Esophagus squamous epithelium (tissue), 4 donors: ENCODE measurements at regions not wholly inside any gene's neighbourhood (a gene's known extent, or its start where the extent isn't known, plus 50 kb on each side); places are given as distances from the start of the nearest gene placed in this dataset.

ENCODE experiments used
- CTCF ChIP-seq, 6 experiments: fragments of 450-650 bp in 4 of 6; fragments of 200-600 bp in 2 of 6; sonication (generic) in 2 of 6; IDR thresholded peaks; one replicate each; pipeline ENCODE4 v1.5.1; 2016 to 2019; ENCODE audit warnings: antibody characterized with exemption in 6 of 6, mild to moderate bottlenecking in 4 of 6, moderate library complexity in 4 of 6
- POLR2A ChIP-seq, 4 donors: fragments of 450-650 bp; IDR thresholded peaks; one replicate each; pipeline ENCODE4 v1.6.1; 2017; ENCODE audit warnings: antibody characterized with exemption in 4 of 4, mild to moderate bottlenecking in 4 of 4, moderate library complexity in 3 of 4

GRCh38 chr7:81301815-81302214 lies 383.0 kb upstream of the SEMA3C start:
- TF ChIP-seq CTCF (IDR thresholded peaks at IDR 0.05): no peak
- no peak for TF ChIP-seq POLR2A (IDR thresholded peaks at IDR 0.05)
